HCT116 (cell line): ENCODE measurements at regions not wholly inside any gene's neighbourhood (a gene's known extent, or its start where the extent isn't known, plus 50 kb on each side); places are given as distances from the start of the nearest gene placed in this dataset.

ENCODE experiments used
- CEBPB ChIP-seq: IDR thresholded peaks from 2 replicates; pipeline ENCODE4 v1.6.1; 2012; ENCODE audit warnings: low read depth
- CTCF ChIP-seq, 3 experiments: fragments of 200-600 bp in 1 of 3; sonication (generic) in 1 of 3; IDR thresholded peaks in 2 of 3; conservative IDR thresholded peaks in 1 of 3; 2 replicates each; pipeline ENCODE4 v1.5.1; 2012 to 2017; ENCODE audit warnings: low read depth in 2 of 3, low read length in 2 of 3, antibody characterized with exemption in 1 of 3, borderline replicate concordance in 1 of 3, control low read depth in 1 of 3, mild to moderate bottlenecking in 1 of 3, mixed read lengths in 1 of 3, mixed run types in 1 of 3, moderate library complexity in 1 of 3; ENCODE audit not compliant: insufficient read depth in 1 of 3
- EZH2 ChIP-seq: fragments of 200-600 bp; sonication (generic); IDR thresholded peaks from 2 replicates; pipeline ENCODE4 v1.6.1; 2017; ENCODE audit warnings: antibody characterized with exemption, mixed run types
- JUND ChIP-seq: IDR thresholded peaks from 2 replicates; pipeline ENCODE4 v1.6.1; 2012
- POLR2A ChIP-seq: IDR thresholded peaks from 2 replicates; pipeline ENCODE4 v1.7.0; 2011; ENCODE audit warnings: borderline replicate concordance; ENCODE audit not compliant: insufficient read depth, insufficient read length; ENCODE audit errors: extremely low read depth
- POLR2AphosphoS5 ChIP-seq: IDR thresholded peaks from 2 replicates; pipeline ENCODE4 v1.6.1; 2011; ENCODE audit warnings: mild to moderate bottlenecking, low read depth, low read length, moderate library complexity
- SP1 ChIP-seq: IDR thresholded peaks from 2 replicates; pipeline ENCODE4 v1.6.1; 2012; ENCODE audit warnings: low read depth

GRCh38 chr13:58452123-58452623 lies 820.6 kb downstream of the PCDH17 start:
- TF ChIP-seq POLR2AphosphoS5: no peak
- TF ChIP-seq CTCF (IDR thresholded peaks at IDR 0.05 in 2 of 3, conservative IDR thresholded peaks at IDR 0.05 in 1 of 3; ENCODE audit: borderline replicate concordance in 1 of 3, insufficient read depth in 1 of 3, low read depth in 2 of 3, low read length in 2 of 3): no peak
- no peak for TF ChIP-seq CEBPB
- TF ChIP-seq EZH2: no peak
- TF ChIP-seq POLR2A: no peak
- TF ChIP-seq JUND: no peak
- no peak for TF ChIP-seq SP1
